ENCODE measurements at regions not wholly inside any gene's neighbourhood (a gene's known extent, or its start where the extent isn't known, plus 50 kb on each side); places are given as distances from the start of the nearest gene placed in this dataset.

GRCh38 chr5:143962201-143962600, 150.2 kb downstream of the HMHB1 start:
- no peak for DNase-seq (ENCODE audit: low read depth)
- TF ChIP-seq, protein P1, sequence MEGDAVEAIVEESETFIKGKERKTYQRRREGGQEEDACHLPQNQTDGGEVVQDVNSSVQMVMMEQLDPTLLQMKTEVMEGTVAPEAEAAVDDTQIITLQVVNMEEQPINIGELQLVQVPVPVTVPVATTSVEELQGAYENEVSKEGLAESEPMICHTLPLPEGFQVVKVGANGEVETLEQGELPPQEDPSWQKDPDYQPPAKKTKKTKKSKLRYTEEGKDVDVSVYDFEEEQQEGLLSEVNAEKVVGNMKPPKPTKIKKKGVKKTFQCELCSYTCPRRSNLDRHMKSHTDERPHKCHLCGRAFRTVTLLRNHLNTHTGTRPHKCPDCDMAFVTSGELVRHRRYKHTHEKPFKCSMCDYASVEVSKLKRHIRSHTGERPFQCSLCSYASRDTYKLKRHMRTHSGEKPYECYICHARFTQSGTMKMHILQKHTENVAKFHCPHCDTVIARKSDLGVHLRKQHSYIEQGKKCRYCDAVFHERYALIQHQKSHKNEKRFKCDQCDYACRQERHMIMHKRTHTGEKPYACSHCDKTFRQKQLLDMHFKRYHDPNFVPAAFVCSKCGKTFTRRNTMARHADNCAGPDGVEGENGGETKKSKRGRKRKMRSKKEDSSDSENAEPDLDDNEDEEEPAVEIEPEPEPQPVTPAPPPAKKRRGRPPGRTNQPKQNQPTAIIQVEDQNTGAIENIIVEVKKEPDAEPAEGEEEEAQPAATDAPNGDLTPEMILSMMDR (IDR thresholded peaks at IDR 0.05; ENCODE audit: insufficient read depth, low read depth, low read length, missing control alignments), result no peak
- H3K4me3 ChIP-seq (ENCODE audit: low read length), result no peak overlapping the region

DNA sequence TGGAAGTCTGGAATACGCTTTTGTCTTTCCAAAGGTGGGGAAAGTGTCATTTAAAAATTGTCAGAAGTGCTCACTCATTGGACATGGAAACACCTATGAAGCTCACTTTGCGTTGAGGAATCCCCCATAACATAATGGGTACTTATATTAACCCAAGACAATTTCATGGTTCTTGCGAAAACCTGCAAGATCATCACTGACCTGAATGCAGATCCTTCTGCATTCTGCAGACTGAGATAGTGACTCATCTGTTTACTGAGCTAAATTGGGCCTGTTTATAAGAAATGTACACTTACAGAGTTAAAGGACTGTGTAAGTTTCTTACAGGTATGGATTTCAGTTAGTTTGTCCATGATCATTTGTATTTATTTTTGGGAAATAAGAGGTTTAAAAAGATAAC, 153.0 kb downstream of the HMHB1 start:
- H3K4me3 ChIP-seq (ENCODE audit: low read length), result no peak overlapping the region
- TF ChIP-seq, protein P1 (IDR thresholded peaks at IDR 0.05; ENCODE audit: insufficient read depth, low read depth, low read length, missing control alignments), result no peak
- peak; percentile 56 for DNase-seq (ENCODE audit: low read depth)

DNA sequence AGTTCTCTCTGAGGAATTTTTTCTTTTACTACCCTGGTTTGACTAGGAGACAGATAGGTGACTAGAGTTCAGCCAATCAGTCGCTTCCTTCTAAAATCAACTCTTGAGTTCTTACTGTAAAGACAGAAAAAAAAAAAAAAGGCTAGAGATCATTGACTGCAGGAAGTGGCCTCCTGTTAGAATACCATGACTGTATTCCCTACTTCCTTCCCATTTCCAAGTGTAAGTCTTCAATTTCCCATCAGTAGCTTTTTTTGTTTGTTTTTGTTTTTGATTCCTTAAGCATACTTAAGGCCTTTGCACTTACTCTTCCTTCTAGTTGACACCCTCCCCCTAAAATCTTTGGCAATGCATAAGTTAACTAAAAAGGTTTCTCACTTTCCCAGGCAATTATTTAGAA, 154.3 kb downstream of the HMHB1 start:
- H3K4me3 ChIP-seq (ENCODE audit: low read length), result no peak overlapping the region
- TF ChIP-seq, protein P1 (IDR thresholded peaks at IDR 0.05; ENCODE audit: insufficient read depth, low read depth, low read length, missing control alignments), result no peak
- no peak for DNase-seq (ENCODE audit: low read depth)

DNA sequence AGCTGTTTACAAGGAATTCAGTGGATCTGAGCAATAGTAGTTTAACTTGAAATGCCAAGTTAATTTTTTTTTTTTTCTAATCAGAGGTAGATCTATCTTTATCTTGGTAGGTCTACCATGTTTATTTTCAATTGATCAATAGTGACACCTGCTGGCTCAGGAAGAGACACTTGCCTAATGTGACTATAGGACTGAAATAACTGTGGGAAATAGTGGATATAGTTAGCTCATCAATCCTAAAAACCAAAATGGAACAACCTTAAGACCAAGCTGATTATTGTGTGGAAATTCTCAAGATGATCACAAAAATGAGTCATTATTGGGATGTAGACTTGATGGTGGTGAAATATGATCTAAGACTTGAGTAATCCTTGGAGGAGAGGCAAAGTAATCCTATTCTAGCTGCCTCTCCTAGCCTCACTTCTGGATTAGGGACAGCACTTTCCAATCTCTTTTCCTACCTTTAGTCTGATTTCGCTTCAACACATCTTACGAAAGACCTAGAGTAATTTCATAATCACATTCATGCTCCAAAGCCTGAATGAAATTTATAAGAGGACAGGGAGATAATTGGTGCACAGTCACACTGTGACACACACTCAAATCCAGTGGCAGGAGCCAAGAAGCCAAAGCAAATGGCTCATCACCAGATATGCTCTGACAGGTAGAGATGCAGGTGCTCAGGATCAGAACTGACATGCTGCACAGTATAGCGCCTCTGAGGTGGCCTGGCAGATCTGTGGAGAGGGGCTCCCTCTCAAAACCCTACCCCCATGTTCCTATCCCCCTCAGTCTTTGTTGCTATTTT, 156.3 kb downstream of the HMHB1 start:
- H3K4me3 ChIP-seq (ENCODE audit: low read length), result no peak overlapping the region
- peak; percentile 72 for DNase-seq (ENCODE audit: low read depth)
- TF ChIP-seq, protein P1 (IDR thresholded peaks at IDR 0.05; ENCODE audit: insufficient read depth, low read depth, low read length, missing control alignments), result peak; percentile 56

DNA sequence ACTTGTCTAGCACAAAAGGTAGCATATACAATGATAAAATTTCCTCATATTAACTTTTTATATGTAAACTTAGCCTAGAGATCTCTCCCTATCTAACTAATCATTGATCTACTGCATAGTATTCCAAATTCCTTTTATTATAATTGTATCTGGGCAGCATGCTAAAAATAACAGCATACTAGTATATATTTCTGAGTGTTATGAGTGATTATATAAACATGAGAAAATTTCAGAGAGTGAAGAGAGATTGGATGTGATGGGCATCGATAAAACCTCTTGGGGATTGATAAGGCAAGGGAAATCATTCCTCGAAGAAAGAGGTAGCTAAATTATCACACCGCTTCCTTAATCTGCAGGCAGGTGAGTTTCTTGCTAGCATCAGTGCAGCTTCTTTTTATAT, 158.2 kb downstream of the HMHB1 start:
- no peak overlapping the region for H3K4me3 ChIP-seq (ENCODE audit: low read length)
- TF ChIP-seq, protein P1 (IDR thresholded peaks at IDR 0.05; ENCODE audit: insufficient read depth, low read depth, low read length, missing control alignments), result no peak
- no peak for DNase-seq (ENCODE audit: low read depth)

DNA sequence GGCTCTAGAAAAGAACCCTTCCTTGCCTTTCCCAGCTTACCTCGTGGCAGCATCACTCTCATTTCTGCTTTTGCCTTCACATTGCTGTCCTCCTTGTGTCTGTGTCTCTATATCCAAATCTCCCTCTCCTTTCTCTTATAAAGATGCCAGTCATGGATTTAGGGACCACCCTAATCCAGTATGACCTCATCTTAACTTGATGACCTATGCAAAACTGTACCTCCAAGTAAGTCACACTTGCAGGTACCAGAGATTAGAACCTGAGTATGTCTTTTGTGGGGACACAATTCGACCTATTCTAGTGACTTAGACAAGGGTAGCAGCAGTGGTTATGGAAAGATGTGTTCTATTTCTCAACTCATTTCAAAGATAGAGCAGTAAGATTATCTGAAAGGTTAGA, 160.1 kb downstream of the HMHB1 start:
- TF ChIP-seq, protein P1 (IDR thresholded peaks at IDR 0.05; ENCODE audit: insufficient read depth, low read depth, low read length, missing control alignments), result no peak
- DNase-seq (ENCODE audit: low read depth), result no peak

GRCh38 chr5:143976055-143976454, 164.1 kb downstream of the HMHB1 start:
- H3K4me3 ChIP-seq (ENCODE audit: low read length), result no peak overlapping the region
- peak; percentile 32 for DNase-seq (ENCODE audit: low read depth)
- TF ChIP-seq, protein P1 (IDR thresholded peaks at IDR 0.05; ENCODE audit: insufficient read depth, low read depth, low read length, missing control alignments), result no peak

More for the DNA sequence above, 160.1 kb downstream of the HMHB1 start:
- H3K4me3 ChIP-seq (ENCODE audit: low read length), result no peak overlapping the region
